GM21447 (cell line): ENCODE measurements at regions not wholly inside any gene's neighbourhood (a gene's known extent, or its start where the extent isn't known, plus 50 kb on each side); places are given as distances from the start of the nearest gene placed in this dataset.

Source experiments
- ATAC-seq: cut with Tn5 transposase; IDR thresholded peaks from one replicate; pipeline ENCODE4 v1.9.1; 2021; ENCODE audit not compliant: unreplicated experiment

DNA sequence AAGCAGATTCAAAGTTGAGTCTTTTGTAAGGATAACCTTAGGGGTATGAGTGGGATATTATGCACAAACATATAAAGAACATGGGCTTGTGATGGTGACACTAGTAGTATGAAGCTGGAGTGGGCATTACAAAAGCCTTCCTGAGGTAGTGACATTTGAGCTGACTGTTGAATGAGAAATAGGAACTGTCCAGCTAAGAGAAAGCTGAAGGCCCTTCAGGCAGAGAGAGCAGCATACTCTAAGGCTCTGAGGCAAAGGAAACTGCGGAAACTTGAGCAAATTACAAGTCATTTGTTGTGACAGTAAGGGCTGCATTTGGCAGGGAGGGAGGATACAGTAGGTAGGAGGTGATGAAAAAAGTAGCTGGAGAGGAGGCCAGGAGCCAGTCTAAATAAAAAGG lies 190.7 kb upstream of the CD96 start:
- ATAC-seq: no peak

DNA sequence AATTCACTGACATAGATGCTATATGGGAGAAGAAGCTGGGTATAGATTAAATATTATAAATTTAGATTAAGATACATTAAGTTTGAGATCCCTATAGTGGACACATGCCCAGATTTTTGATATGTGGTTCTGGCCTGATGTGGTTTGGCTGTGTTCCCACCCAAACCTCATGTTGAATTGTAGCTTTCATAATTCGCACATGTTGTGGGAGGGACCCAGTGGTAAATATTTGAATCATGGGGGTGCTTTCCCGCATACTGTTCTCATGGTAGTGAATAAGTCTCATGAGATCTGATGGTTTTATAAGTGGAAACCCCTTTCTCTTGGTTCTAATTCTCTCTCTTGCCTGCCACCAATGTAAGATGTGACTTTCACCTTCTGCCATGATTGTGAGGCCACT lies 189.4 kb upstream of the CD96 start:
- ATAC-seq: no peak

- ATAC-seq: no peak
Measured at GRCh38 chr3:111359261-111360030, 182.6 kb upstream of the CD96 start.

- no peak for ATAC-seq
Measured at GRCh38 chr3:111362381-111363009, 179.5 kb upstream of the CD96 start.

DNA sequence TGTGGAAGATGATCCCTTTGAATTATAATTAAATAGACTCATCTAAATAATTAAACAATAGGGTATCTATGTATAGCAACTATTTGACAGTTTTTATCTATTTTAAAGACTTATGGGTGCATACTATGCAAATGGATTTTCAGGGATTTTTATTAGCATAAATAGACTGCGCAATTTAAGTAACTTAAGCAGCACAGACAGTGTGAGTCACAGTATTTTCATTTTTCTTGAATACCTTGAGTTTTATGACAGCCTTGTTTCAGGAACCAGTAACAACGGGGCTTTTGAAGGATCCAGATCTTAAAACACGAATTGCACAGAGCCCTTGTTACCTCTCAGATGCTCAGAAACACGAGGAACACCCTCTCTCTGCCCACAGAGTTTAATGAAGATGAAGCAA lies 175.5 kb upstream of the CD96 start:
- ATAC-seq: no peak

DNA sequence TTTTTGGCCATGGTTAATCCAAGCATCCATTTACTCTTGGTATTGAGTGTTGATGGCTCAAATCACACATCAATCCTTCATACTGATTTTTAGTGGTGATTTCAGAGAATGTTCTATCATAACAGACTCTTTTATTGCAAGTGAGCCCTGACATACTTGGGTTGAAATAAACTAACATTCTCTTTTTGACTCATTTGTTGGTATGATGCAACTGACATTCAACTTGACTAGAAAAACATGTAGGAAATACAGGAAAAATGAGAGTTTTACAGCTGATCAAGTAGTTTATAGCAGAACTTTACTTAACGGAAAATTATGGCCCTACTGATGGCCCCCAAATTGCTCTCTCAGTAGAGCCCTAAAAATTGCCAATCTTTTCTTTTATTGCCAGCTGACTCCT lies 173.9 kb upstream of the CD96 start:
- ATAC-seq: no peak

DNA sequence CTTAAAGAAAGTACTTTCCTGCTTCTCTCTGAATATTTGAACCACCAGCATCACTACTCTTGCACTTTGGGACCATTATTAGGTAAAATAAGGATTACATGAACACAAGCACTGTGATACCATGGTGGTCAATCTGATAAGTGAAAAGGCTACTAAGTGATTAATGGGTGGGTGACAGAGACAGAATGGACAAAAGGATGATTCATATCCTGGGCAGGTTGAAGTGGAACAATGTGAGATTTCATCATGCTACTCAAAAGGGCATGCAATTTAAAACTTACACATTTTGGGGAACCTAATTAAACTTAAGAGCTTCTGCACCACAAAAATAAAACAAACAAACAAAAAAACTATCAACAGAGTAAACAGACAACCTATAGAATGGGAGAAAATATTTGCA lies 172.0 kb upstream of the CD96 start:
- no peak for ATAC-seq

GRCh38 chr3:111373239-111373638 lies 168.8 kb upstream of the CD96 start:
- no peak for ATAC-seq

DNA sequence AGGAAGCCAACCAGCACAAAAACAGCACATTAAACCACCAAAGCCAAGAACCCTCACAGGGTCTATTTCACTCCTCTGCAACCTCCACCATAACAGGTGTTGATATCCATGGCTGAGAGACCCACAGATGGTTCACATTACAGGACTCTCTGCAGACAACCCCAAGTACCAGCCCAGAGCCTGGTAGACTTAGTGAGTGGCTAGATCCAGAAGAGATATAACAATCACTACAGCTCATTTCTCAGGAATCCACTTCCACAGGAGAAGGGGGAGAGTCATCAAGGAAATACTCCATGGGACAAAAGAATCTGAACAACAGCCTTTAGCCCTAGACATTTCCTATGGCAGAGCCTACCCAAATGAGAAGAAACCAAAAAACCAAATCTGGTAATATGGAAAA lies 168.1 kb upstream of the CD96 start:
- no peak for ATAC-seq

GRCh38 chr3:111385971-111386495 lies 156.0 kb upstream of the CD96 start:
- ATAC-seq: no peak

GRCh38 chr3:111392894-111393398 lies 149.1 kb upstream of the CD96 start:
- no peak for ATAC-seq

DNA sequence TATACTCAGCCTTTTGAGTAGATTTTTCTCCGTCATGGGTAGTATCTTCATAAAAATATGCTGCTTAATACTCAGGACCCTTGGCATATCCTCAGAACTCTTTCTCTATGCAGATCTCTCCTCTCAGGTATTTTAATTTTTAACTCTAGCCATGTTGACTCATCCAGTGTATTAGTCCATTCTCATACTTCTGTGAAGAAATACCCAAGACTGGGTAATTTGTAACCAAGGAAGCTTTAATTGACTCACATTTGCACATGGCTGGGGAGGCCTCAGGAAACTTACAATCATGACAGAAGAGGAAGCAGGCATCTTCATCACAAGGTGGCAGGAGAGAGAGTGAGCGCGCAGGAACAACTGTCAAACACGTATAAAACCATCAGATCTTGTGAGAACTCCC lies 129.3 kb upstream of the CD96 start:
- ATAC-seq: no peak

DNA sequence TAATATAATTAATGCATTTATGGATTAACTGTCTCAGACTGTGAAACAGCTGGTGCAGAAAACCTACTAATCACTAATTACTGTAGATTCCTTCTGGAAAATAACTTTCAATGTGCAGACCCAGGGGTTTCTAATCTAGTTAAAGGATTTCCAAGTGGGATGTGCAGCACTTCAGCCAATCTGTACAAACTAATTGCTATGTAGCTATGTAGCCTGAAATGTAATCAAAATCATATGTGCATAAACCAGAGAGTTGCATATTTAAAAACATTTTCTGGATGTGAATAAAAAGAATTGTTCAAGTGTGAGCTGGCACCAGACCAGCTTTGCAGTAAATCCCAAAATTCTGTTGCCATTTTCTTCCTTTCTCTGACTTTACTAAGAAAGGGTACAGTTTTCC lies 127.5 kb upstream of the CD96 start:
- ATAC-seq: no peak

- ATAC-seq: no peak
Measured at GRCh38 chr3:111415018-111415417, 127.0 kb upstream of the CD96 start.

DNA sequence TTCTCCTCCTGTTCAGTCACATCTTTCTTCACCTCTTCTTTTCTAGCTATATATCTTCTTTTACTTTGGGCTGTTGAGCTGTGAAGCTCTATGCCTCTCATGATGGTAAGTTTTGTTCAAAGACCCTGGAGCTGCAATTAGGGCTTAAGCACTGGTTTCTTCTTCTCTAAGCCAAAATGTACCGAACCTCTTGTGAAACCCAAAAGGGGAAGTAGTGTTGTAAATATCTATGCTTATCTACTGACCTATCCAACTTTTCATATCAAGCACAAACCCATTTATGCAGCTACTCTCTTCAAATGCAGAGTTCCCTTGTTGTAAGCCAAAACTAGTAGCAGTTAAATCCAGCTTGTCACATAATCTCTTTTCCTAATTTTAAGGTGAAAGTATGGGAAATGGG lies 123.6 kb upstream of the CD96 start:
- ATAC-seq: no peak

GRCh38 chr3:111428301-111428700 lies 113.7 kb upstream of the CD96 start:
- no peak for ATAC-seq

DNA sequence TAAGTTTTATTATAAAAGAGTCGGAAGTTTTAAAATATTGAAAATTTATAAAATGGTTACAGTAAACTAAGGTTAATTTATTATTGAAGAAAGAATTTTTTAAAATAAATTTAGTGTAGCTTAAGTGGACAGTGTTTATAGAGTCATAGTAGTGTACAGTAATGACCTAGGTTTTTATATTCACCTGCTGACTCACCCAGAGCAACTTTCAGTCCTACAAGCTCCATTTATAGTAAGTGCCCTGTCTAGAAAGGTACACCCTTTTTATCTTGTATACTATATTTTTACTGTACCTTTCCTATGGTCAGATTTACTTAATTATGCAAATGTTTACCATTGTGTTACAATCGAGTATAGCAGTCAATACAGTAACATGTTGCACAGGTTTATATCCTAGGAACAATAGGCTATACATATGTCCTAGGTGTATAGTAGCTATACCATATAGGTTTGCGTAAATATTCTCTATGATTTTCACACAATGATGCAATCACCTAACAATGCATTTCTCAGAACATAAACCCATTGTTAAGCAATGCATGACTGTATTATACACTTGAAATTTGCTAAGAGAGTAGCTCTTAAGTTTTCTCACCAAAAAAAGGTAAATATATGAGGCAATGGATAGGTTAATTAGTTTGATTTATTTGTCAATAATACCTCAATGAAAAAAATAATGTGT lies 106.9 kb upstream of the CD96 start:
- ATAC-seq: no peak

DNA sequence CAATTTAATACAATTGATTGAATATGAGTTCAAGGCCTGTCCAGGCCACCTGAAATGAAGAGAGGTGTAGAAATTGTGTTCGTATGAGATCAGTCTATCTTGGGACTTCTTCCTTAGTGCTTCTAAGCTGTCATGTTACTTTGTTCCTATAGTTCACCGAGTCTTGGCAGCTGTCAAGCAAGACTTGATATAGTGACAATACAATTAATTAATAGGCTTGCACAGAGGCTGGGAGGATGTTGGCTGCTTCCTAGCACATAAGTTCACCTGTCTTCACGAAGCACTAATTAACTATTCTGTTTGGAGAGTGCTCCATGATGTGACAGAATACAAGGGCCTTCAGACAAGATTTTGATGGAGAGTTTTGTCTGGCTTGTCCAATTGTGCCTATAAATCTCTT lies 103.7 kb upstream of the CD96 start:
- no peak for ATAC-seq

- no peak for ATAC-seq
Measured at GRCh38 chr3:111454551-111454950, 87.4 kb upstream of the CD96 start.

DNA sequence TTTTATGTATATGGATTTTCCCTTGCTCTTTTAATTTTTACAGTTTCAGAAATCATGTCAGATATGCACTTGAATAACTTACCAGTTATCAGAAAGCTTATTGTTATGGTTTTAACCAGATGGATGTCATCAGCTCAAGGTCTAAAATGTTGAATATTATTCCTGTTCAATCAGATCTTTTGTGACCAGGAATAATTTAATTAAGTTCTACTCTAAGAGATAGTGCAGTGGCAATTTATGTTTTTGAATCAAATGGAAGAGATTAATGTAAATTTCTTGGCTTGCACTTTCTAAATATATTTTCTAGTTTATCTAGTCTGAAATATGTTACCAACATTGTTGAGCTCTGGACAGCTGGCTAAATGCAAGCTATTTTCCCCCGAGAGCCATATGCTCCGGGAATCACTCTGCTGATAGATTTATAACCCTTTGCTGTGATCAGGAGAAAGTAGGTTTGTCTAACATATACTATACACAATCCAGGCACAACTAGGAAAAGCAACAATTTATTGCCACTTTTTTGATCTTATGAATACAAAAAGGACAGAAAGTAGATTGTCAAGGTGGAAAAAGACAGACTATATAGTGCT lies 76.8 kb upstream of the CD96 start:
- no peak for ATAC-seq

- no peak for ATAC-seq
Measured at GRCh38 chr3:111470032-111470431, 72.0 kb upstream of the CD96 start.

DNA sequence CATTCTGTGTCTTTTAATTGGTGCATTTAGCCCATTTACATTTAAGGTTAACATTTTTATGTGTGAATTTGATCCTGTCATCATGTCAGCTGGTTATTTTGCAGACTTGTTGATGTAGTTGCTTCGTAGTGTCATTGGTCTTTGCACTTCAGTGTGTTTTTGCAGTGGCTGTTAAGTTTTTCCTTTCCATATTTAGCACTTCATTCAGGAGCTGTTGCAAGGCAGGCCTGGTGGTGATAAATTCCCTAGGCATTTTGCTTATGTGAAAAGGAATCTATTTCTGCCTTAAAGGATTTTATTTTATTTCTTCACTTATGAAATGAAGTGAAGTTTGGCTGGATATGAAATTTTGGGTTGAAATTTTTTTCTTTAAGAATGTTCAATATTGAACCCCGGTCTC lies 70.2 kb upstream of the CD96 start:
- no peak for ATAC-seq
